ENCODE measurements at regions not wholly inside any gene's neighbourhood (a gene's known extent, or its start where the extent isn't known, plus 50 kb on each side); places are given as distances from the start of the nearest gene placed in this dataset.

GRCh38 chr4:12265554-12265953 lies 836.9 kb upstream of the HS3ST1 start:
- no peaks in the 10 kb centered on the region for H3K27me3 ChIP-seq (ENCODE audit: insufficient read depth, low read depth)
- H3K36me3 ChIP-seq (ENCODE audit: low read depth): no peaks in the 10 kb centered on the region
- TF ChIP-seq, protein P1, sequence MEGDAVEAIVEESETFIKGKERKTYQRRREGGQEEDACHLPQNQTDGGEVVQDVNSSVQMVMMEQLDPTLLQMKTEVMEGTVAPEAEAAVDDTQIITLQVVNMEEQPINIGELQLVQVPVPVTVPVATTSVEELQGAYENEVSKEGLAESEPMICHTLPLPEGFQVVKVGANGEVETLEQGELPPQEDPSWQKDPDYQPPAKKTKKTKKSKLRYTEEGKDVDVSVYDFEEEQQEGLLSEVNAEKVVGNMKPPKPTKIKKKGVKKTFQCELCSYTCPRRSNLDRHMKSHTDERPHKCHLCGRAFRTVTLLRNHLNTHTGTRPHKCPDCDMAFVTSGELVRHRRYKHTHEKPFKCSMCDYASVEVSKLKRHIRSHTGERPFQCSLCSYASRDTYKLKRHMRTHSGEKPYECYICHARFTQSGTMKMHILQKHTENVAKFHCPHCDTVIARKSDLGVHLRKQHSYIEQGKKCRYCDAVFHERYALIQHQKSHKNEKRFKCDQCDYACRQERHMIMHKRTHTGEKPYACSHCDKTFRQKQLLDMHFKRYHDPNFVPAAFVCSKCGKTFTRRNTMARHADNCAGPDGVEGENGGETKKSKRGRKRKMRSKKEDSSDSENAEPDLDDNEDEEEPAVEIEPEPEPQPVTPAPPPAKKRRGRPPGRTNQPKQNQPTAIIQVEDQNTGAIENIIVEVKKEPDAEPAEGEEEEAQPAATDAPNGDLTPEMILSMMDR (conservative IDR thresholded peaks at IDR 0.05): no peak
- TF ChIP-seq EZH2 (IDR thresholded peaks at IDR 0.05; ENCODE audit: low read depth): no peak
- no peaks in the 10 kb centered on the region for H3F3A ChIP-seq (ENCODE audit: insufficient read depth, low read depth)
- no peak for DNase-seq
- no peaks in the 10 kb centered on the region for H4K20me1 ChIP-seq (ENCODE audit: insufficient read depth)
- no peaks in the 10 kb centered on the region for H3K79me2 ChIP-seq (ENCODE audit: low read depth)
- POLR2A ChIA-PET (ENCODE audit: unreplicated experiment): no interaction called here
- CTCF ChIA-PET: no interaction called here
- no peak overlapping the region for H3K4me2 ChIP-seq
- H2AFZ ChIP-seq: no peak overlapping the region
- no peaks in the 10 kb centered on the region for H3K9me3 ChIP-seq (ENCODE audit: insufficient read depth, low read depth)
- H3K27ac ChIP-seq: no peak overlapping the region
- no peaks in the 10 kb centered on the region for H3K4me1 ChIP-seq (replicated peaks; ENCODE audit: insufficient read depth)
- H3K4me3 ChIP-seq: no peak overlapping the region
- intact Hi-C loops (cut with micrococcal nuclease; ENCODE audit: unreplicated experiment): no loop called here
- H3K9me2 ChIP-seq (ENCODE audit: insufficient read depth): no peaks in the 10 kb centered on the region
- BruUV-seq (replicated peaks): no TSS peak

DNA sequence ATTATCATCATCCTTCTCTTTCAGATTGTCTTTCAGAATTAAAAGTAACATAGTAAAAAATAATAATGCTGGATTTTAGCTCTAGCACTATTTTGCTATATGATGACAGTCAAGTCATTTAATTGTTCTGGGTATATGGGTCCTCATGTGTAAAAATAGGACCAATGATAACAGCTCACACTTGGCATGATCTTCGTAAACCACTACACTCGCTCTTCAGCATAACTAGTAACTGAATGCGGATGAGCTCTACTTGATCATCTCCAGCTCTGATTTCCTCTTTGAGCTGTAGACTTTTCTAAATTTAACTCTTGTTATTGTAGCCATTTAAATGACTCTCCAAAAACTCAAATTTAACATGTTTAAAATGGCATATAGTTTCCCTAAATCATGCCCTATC lies 831.8 kb upstream of the HS3ST1 start:
- intact Hi-C loops (cut with micrococcal nuclease; ENCODE audit: unreplicated experiment): no loop called here
- Histone ChIP-seq H3F3A (ENCODE audit: insufficient read depth, low read depth) (no peaks in the 10 kb centered on the region), H3K27ac (no peak overlapping the region), H3K9me3 (ENCODE audit: insufficient read depth, low read depth) (no peaks in the 10 kb centered on the region), H3K79me2 (ENCODE audit: low read depth) (no peaks in the 10 kb centered on the region), H4K20me1 (ENCODE audit: insufficient read depth) (no peaks in the 10 kb centered on the region), H3K4me2 (no peak overlapping the region), H2AFZ (no peak overlapping the region), H3K27me3 (ENCODE audit: insufficient read depth, low read depth) (no peaks in the 10 kb centered on the region), H3K4me3 (no peak overlapping the region), H3K9me2 (ENCODE audit: insufficient read depth) (no peaks in the 10 kb centered on the region), H3K4me1 (replicated peaks; ENCODE audit: insufficient read depth) (no peaks in the 10 kb centered on the region), H3K36me3 (ENCODE audit: low read depth) (no peaks in the 10 kb centered on the region)
- TF ChIP-seq EZH2 (IDR thresholded peaks at IDR 0.05; ENCODE audit: low read depth): no peak
- TF ChIP-seq, protein P1 (conservative IDR thresholded peaks at IDR 0.05): no peak
- POLR2A ChIA-PET (ENCODE audit: unreplicated experiment): no interaction called here
- no TSS peak for BruUV-seq (replicated peaks)
- DNase-seq: no peak
- CTCF ChIA-PET: no interaction called here

DNA sequence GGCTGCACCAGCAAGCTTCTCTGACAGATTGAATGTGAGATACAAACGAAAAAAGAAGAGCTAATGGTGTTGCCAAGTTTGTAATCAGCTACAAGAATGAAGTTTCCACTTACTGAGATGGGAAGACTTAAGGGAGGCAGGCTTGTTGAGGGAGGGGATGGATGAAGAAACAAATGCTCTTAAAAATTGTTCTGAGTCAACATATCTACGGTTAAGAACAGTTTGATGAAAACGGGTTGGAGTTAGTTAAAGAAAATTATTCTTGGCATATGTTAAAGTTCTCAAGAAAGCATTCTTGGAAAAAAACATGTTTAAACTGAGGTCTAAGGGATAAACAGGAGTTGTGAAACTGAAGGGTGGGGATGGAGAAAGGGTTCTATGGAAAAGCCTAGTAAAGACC lies 816.3 kb upstream of the HS3ST1 start:
- Histone ChIP-seq H4K20me1 (ENCODE audit: insufficient read depth) (no peaks in the 10 kb centered on the region), H3K36me3 (ENCODE audit: low read depth) (no peaks in the 10 kb centered on the region), H3K9me2 (ENCODE audit: insufficient read depth) (no peaks in the 10 kb centered on the region), H3K4me1 (replicated peaks; ENCODE audit: insufficient read depth) (no peaks in the 10 kb centered on the region), H3K79me2 (ENCODE audit: low read depth) (no peaks in the 10 kb centered on the region), H3K4me3 (no peak overlapping the region), H3K27ac (no peak overlapping the region), H2AFZ (no peak overlapping the region), H3K27me3 (ENCODE audit: insufficient read depth, low read depth) (no peaks in the 10 kb centered on the region), H3K4me2 (no peak overlapping the region), H3K9me3 (ENCODE audit: insufficient read depth, low read depth) (no peaks in the 10 kb centered on the region), H3F3A (ENCODE audit: insufficient read depth, low read depth) (no peaks in the 10 kb centered on the region)
- POLR2A ChIA-PET (ENCODE audit: unreplicated experiment): no interaction called here
- no TSS peak for BruUV-seq (replicated peaks)
- intact Hi-C loops (cut with micrococcal nuclease; ENCODE audit: unreplicated experiment): no loop called here
- CTCF ChIA-PET: no interaction called here
- no peak for DNase-seq
- TF ChIP-seq EZH2 (IDR thresholded peaks at IDR 0.05; ENCODE audit: low read depth): no peak
- TF ChIP-seq, protein P1 (conservative IDR thresholded peaks at IDR 0.05): no peak

Data from PC-9 (cell line).